ENCODE measurements at regions not wholly inside any gene's neighbourhood (a gene's known extent, or its start where the extent isn't known, plus 50 kb on each side); places are given as distances from the start of the nearest gene placed in this dataset.

DNA sequence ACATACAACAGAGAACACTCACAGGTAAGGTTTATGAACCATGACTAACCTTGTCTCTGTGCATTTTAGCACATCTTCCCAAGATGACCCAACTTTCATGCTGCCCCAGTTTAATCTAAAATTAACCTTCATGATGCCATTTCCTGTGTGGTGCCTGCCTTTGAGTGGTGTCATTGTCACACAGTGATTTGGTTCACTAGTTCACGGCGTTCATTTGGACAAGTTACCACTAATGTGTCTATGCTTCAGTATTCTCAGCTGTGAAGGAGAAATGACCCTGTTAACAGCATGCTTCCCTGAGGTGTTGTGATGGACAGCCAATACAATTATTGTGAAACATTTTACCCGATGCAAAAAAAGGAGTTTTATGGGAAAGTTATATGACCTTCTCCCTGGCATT is 693.1 kb downstream of the RWDD3 start:
- TF ChIP-seq, protein P1, sequence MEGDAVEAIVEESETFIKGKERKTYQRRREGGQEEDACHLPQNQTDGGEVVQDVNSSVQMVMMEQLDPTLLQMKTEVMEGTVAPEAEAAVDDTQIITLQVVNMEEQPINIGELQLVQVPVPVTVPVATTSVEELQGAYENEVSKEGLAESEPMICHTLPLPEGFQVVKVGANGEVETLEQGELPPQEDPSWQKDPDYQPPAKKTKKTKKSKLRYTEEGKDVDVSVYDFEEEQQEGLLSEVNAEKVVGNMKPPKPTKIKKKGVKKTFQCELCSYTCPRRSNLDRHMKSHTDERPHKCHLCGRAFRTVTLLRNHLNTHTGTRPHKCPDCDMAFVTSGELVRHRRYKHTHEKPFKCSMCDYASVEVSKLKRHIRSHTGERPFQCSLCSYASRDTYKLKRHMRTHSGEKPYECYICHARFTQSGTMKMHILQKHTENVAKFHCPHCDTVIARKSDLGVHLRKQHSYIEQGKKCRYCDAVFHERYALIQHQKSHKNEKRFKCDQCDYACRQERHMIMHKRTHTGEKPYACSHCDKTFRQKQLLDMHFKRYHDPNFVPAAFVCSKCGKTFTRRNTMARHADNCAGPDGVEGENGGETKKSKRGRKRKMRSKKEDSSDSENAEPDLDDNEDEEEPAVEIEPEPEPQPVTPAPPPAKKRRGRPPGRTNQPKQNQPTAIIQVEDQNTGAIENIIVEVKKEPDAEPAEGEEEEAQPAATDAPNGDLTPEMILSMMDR (conservative IDR thresholded peaks at IDR 0.05), result no peak
- TF ChIP-seq EZH2 (IDR thresholded peaks at IDR 0.05; ENCODE audit: low read depth), result no peak
- DNase-seq, result peak in 1 of 2 experiments; percentile 8
- ChIA-PET CTCF (no interaction called here), POLR2A (ENCODE audit: unreplicated experiment) (no interaction called here)
- intact Hi-C loops (cut with micrococcal nuclease; ENCODE audit: unreplicated experiment), result no loop called here
- Histone ChIP-seq H3K4me2 (no peak overlapping the region), H3K9me3 (ENCODE audit: insufficient read depth, low read depth) (no peaks in the 10 kb centered on the region), H3K9me2 (ENCODE audit: insufficient read depth) (no peaks in the 10 kb centered on the region), H3K36me3 (ENCODE audit: low read depth) (no peaks in the 10 kb centered on the region), H3K79me2 (ENCODE audit: low read depth) (no peaks in the 10 kb centered on the region), H3K27me3 (ENCODE audit: insufficient read depth, low read depth) (no peaks in the 10 kb centered on the region), H3K4me1 (replicated peaks; ENCODE audit: insufficient read depth) (no peaks in the 10 kb centered on the region), H3K27ac (no peak overlapping the region), H3K4me3 (no peak overlapping the region), H2AFZ (no peak overlapping the region), H4K20me1 (ENCODE audit: insufficient read depth) (no peaks in the 10 kb centered on the region), H3F3A (ENCODE audit: insufficient read depth, low read depth) (no peaks in the 10 kb centered on the region)
- no TSS peak for BruUV-seq (replicated peaks)

DNA sequence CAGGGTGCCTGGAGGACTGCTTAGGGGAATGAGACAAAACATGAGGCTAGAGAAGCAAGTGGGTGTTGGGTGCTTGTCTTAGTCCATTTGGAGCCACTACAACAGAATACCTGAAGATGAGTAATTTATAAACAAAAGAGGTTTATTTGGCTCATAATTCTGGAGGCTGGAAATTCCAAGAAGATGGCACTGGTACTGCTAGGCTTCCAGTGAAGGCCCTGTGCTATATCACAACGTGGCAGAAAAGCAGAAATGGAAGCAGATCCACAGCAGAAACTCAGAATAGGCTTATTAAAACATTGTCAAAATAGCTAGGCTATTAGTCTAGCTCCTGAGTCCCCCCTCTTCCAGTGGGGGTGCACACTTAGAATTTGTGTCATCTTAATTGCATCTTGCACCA is 701.7 kb downstream of the RWDD3 start:
- no peaks in the 10 kb centered on the region for H3K9me2 ChIP-seq (ENCODE audit: insufficient read depth)
- ChIA-PET POLR2A (ENCODE audit: unreplicated experiment) (no interaction called here), CTCF (no interaction called here)
- no peak overlapping the region for H3K4me2 ChIP-seq
- H3K4me1 ChIP-seq (replicated peaks; ENCODE audit: insufficient read depth), result no peaks in the 10 kb centered on the region
- no peaks in the 10 kb centered on the region for H3F3A ChIP-seq (ENCODE audit: insufficient read depth, low read depth)
- no TSS peak for BruUV-seq (replicated peaks)
- H4K20me1 ChIP-seq (ENCODE audit: insufficient read depth), result no peaks in the 10 kb centered on the region
- H2AFZ ChIP-seq, result no peak overlapping the region
- no peak for DNase-seq
- H3K27me3 ChIP-seq (ENCODE audit: insufficient read depth, low read depth), result no peaks in the 10 kb centered on the region
- no peaks in the 10 kb centered on the region for H3K9me3 ChIP-seq (ENCODE audit: insufficient read depth, low read depth)
- TF ChIP-seq, protein P1 (conservative IDR thresholded peaks at IDR 0.05), result no peak
- no peak for TF ChIP-seq EZH2 (IDR thresholded peaks at IDR 0.05; ENCODE audit: low read depth)
- no peak overlapping the region for H3K4me3 ChIP-seq
- no peak overlapping the region for H3K27ac ChIP-seq
- intact Hi-C loops (cut with micrococcal nuclease; ENCODE audit: unreplicated experiment), result no loop called here
- no peaks in the 10 kb centered on the region for H3K79me2 ChIP-seq (ENCODE audit: low read depth)
- no peaks in the 10 kb centered on the region for H3K36me3 ChIP-seq (ENCODE audit: low read depth)

DNA sequence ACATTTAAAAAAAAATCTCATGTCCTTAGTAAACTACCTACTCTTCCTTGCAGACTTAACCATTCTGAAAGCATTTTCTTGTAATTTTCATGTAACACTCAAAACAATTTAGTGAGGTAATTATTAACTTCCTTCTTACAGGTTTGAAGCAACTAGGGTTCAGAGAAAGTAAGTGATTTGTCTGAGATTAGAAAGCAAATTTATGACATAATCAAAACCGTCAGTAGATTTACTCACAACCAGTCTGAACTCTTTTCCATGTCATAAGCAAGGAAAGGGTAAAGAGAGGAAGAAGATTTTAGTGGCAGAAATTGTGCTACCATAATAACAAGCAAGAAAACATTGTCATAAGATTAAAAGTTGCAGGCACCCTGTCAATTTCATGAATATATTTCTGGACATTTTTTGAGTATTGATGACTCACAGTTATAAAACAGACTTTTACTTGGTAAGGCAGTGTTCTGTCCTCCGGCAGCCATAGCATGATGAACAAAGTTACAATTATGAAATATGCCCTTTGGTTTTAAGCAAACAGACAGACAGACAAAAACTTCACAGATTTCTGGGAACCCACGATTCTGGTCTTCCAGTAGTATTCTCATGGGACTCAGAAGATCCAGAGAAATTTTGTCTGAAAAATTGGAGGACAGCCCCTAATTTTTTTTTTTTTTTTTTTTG is 707.2 kb downstream of the RWDD3 start:
- no peaks in the 10 kb centered on the region for H3K9me2 ChIP-seq (ENCODE audit: insufficient read depth)
- intact Hi-C loops (cut with micrococcal nuclease; ENCODE audit: unreplicated experiment), result no loop called here
- no peaks in the 10 kb centered on the region for H3K79me2 ChIP-seq (ENCODE audit: low read depth)
- no peaks in the 10 kb centered on the region for H4K20me1 ChIP-seq (ENCODE audit: insufficient read depth)
- H3K36me3 ChIP-seq (ENCODE audit: low read depth), result no peaks in the 10 kb centered on the region
- no peak overlapping the region for H3K4me3 ChIP-seq
- TF ChIP-seq, protein P1 (conservative IDR thresholded peaks at IDR 0.05), result no peak
- TF ChIP-seq EZH2 (IDR thresholded peaks at IDR 0.05; ENCODE audit: low read depth), result no peak
- ChIA-PET POLR2A (ENCODE audit: unreplicated experiment) (no interaction called here), CTCF (no interaction called here)
- BruUV-seq (replicated peaks), result no TSS peak
- H2AFZ ChIP-seq, result no peak overlapping the region
- H3K27ac ChIP-seq, result no peak overlapping the region
- no peaks in the 10 kb centered on the region for H3K9me3 ChIP-seq (ENCODE audit: insufficient read depth, low read depth)
- DNase-seq, result no peak
- H3K27me3 ChIP-seq (ENCODE audit: insufficient read depth, low read depth), result no peaks in the 10 kb centered on the region
- no peak overlapping the region for H3K4me2 ChIP-seq
- H3F3A ChIP-seq (ENCODE audit: insufficient read depth, low read depth), result no peaks in the 10 kb centered on the region
- H3K4me1 ChIP-seq (replicated peaks; ENCODE audit: insufficient read depth), result no peaks in the 10 kb centered on the region

Data from PC-9 (cell line).